B cell (primary cell): ENCODE measurements at regions not wholly inside any gene's neighbourhood (a gene's known extent, or its start where the extent isn't known, plus 50 kb on each side); places are given as distances from the start of the nearest gene placed in this dataset.

Source experiments
- ATAC-seq: fragments of 200-7000 bp; cut with Tn5 transposase; one replicate; pipeline ENCODE4 v1.10.0; 2021; ENCODE audit warnings: low read depth, mild to moderate bottlenecking, moderate number of reproducible peaks, moderate library complexity
- CTCF ChIA-PET: fragments of 350-600 bp; sonication (Branson Sonifier 250); formaldehyde crosslinking; loops from one replicate; lab custom pipeline; 2021; ENCODE audit warnings: antibody characterized with exemption, inconsistent platforms; lab: Charles Lee
- POLR2A ChIA-PET: fragments of 350-600 bp; sonication (Branson Sonifier 250); formaldehyde crosslinking; loops from one replicate; lab custom pipeline; 2021; ENCODE audit warnings: antibody characterized with exemption; lab: Charles Lee
- DNase-seq: peaks from one replicate; pipeline ENCODE4 v3.0.0; 2013
- H2AFZ ChIP-seq: 2 replicates; pipeline ENCODE4 v1.6.1; 2012; ENCODE audit warnings: mild to moderate bottlenecking, low read depth, low read length; ENCODE audit not compliant: insufficient read depth, poor library complexity, severe bottlenecking
- H3K27ac ChIP-seq, 2 donors: 1 replicate in 1 of 2; 2 replicates in 1 of 2; pipeline ENCODE4 v1.5.1; 2012 to 2013; ENCODE audit warnings: low read length in 2 of 2, mild to moderate bottlenecking in 2 of 2, moderate library complexity in 1 of 2
- H3K27me3 ChIP-seq, 4 experiments: fragments of 200-600 bp in 1 of 4; sonication (generic) in 1 of 4; replicated peaks in 1 of 4; 1 replicate in 2 of 4; 2 replicates in 2 of 4; pipeline versions ENCODE4 v1.6.1 to v1.7.0; 2013 to 2016; ENCODE audit warnings: low read length in 3 of 4, mild to moderate bottlenecking in 2 of 4, mixed read lengths in 1 of 4, moderate library complexity in 1 of 4; ENCODE audit not compliant: insufficient read depth in 4 of 4, control insufficient read depth in 3 of 4; ENCODE audit errors: control extremely low read depth in 1 of 4
- H3K36me3 ChIP-seq, 2 experiments: replicated peaks in 1 of 2; 1 replicate in 1 of 2; 2 replicates in 1 of 2; pipeline versions ENCODE4 v1.6.1 to v1.7.1; 2013; ENCODE audit warnings: low read length in 1 of 2; ENCODE audit not compliant: insufficient read depth in 2 of 2, control insufficient read depth in 1 of 2; ENCODE audit errors: control extremely low read depth in 1 of 2, extremely low read depth in 1 of 2
- H3K4me1 ChIP-seq, 2 donors: fragments of 200-600 bp in 1 of 2; sonication (generic) in 1 of 2; 1 replicate in 1 of 2; 2 replicates in 1 of 2; pipeline versions ENCODE4 v1.5.1 to v1.6.1; 2013 to 2017; ENCODE audit warnings: low read length in 2 of 2; ENCODE audit not compliant: control insufficient read depth in 2 of 2, insufficient read depth in 2 of 2
- H3K4me2 ChIP-seq: replicated peaks from 2 replicates; pipeline ENCODE3; 2012; ENCODE audit warnings: mild to moderate bottlenecking, low read depth, low read length; ENCODE audit not compliant: poor library complexity, severe bottlenecking
- H3K4me3 ChIP-seq, 5 experiments: fragments of 200-600 bp in 1 of 5; sonication (generic) in 1 of 5; 1 replicate in 3 of 5; 2 replicates in 2 of 5; pipeline versions ENCODE4 v1.5.1 to v1.7.0; 2011 to 2016; ENCODE audit warnings: low read length in 4 of 5, mild to moderate bottlenecking in 4 of 5, low read depth in 2 of 5, control low read depth in 1 of 5, moderate library complexity in 1 of 5; ENCODE audit not compliant: insufficient read depth in 1 of 5; ENCODE audit errors: control extremely low read depth in 1 of 5, extremely low read depth in 1 of 5
- H3K79me2 ChIP-seq: fragments of 200-600 bp; sonication (generic); one replicate; pipeline ENCODE4 v1.6.0; 2016; ENCODE audit warnings: low read length; ENCODE audit not compliant: control insufficient read depth, insufficient read depth
- H3K9ac ChIP-seq: fragments of 200-600 bp; sonication (generic); 2 replicates; pipeline ENCODE4 v1.6.1; 2017; ENCODE audit warnings: mild to moderate bottlenecking, low read length, moderate library complexity
- H3K9me3 ChIP-seq, 3 donors: one replicate each; pipeline versions ENCODE4 v1.6.1 to v1.7.1; 2013; ENCODE audit warnings: low read length in 2 of 3; ENCODE audit not compliant: control insufficient read depth in 2 of 3, insufficient read depth in 1 of 3; ENCODE audit errors: control extremely low read depth in 1 of 3
- H4K20me1 ChIP-seq: 2 replicates; pipeline ENCODE4 v1.6.0; 2012; ENCODE audit warnings: mild to moderate bottlenecking, low read length; ENCODE audit not compliant: insufficient read depth, control insufficient read depth, poor library complexity, severe bottlenecking
- H3K27ac Mint-ChIP-seq: one replicate; pipeline ENCODE4 v1.8.0; 2021; ENCODE audit warnings: mixed read lengths
- H3K27me3 Mint-ChIP-seq: one replicate; pipeline ENCODE4 v1.8.0; 2021; ENCODE audit warnings: mixed read lengths
- H3K4me1 Mint-ChIP-seq: one replicate; pipeline ENCODE4 v1.8.0; 2021; ENCODE audit warnings: mixed read lengths
- H3K4me3 Mint-ChIP-seq: one replicate; pipeline ENCODE4 v1.8.0; 2021; ENCODE audit warnings: mixed read lengths
- H3K9me3 Mint-ChIP-seq: one replicate; pipeline ENCODE4 v1.8.0; 2022; ENCODE audit warnings: mixed read lengths; ENCODE audit not compliant: insufficient read depth
- CTCF ChIP-seq: fragments of 200-600 bp; IDR thresholded peaks from one replicate; pipeline ENCODE4 v1.8.0; 2022; ENCODE audit warnings: antibody characterized with exemption, mild to moderate bottlenecking
- EZH2 ChIP-seq: IDR thresholded peaks from 2 replicates; pipeline ENCODE4 v1.6.1; 2012; ENCODE audit warnings: borderline replicate concordance, low read depth, mild to moderate bottlenecking, moderate library complexity, low read length; ENCODE audit not compliant: insufficient read depth, poor library complexity, severe bottlenecking
- WGBS: methylation state at CpG from one replicate; pipeline ENCODE4 v1.1.5; 2013; ENCODE audit warnings: missing lambda C conversion rate; ENCODE audit not compliant: insufficient coverage; 5-methylcytosine and 5-hydroxymethylcytosine counted together
- intact Hi-C: fragments of 100-400 bp; cut with micrococcal nuclease; formaldehyde crosslinking; loops from one replicate; pipeline ENCODE4 v1.10.0; 2022

GRCh38 chr5:6178846-6179532 lies 199.4 kb downstream of the MED10 start:
- Histone ChIP-seq H3K27ac (no peak overlapping the region), H3K4me2 (no peak overlapping the region), H3K9me3 (no peaks in the 10 kb centered on the region), H3K9ac (no peak overlapping the region), H3K4me1 (no peaks in the 10 kb centered on the region), H3K4me3 (no peak overlapping the region), H4K20me1 (no peaks in the 10 kb centered on the region), H3K79me2 (no peaks in the 10 kb centered on the region), H3K27me3 (no peaks in the 10 kb centered on the region), H3K36me3 (no peaks in the 10 kb centered on the region), H2AFZ (no peak overlapping the region)
- ChIA-PET CTCF (no interaction called here), POLR2A (no interaction called here)
- WGBS: 100% methylated on average over 2 of the region's 2 CpGs
- ATAC-seq (no peak), DNase-seq (no peak)
- H3K4me1 Mint-ChIP-seq: no peaks in the 10 kb centered on the region
- no peak overlapping the region for H3K27ac Mint-ChIP-seq
- H3K4me3 Mint-ChIP-seq: no peak overlapping the region
- intact Hi-C loops: no loop called here
- H3K27me3 Mint-ChIP-seq: peaks cover 13% of the 10 kb centered on the region
- no peaks in the 10 kb centered on the region for H3K9me3 Mint-ChIP-seq
- TF ChIP-seq CTCF (no peak), EZH2 (no peak)

- POLR2A ChIA-PET: no interaction called here
- Mint-ChIP-seq H3K27ac (no peak overlapping the region), H3K9me3 (no peaks in the 10 kb centered on the region), H3K4me1 (peaks cover under 1% of the 10 kb centered on the region), H3K4me3 (no peak overlapping the region), H3K27me3 (peaks cover 13% of the 10 kb centered on the region)
- TF ChIP-seq CTCF: no peak
- no peak for TF ChIP-seq EZH2
- no peaks in the 10 kb centered on the region for H3K4me1 ChIP-seq
- H3K36me3 ChIP-seq: no peaks in the 10 kb centered on the region
- ATAC-seq (no peak), DNase-seq (no peak)
- intact Hi-C loops: no loop called here
- no peaks in the 10 kb centered on the region for H3K9me3 ChIP-seq
- H3K27ac ChIP-seq: no peak overlapping the region
- H4K20me1 ChIP-seq: no peaks in the 10 kb centered on the region
- H3K9ac ChIP-seq: no peak overlapping the region
- no peak overlapping the region for H3K4me2 ChIP-seq
- no peaks in the 10 kb centered on the region for H3K27me3 ChIP-seq
- no peak overlapping the region for H3K4me3 ChIP-seq
- no peaks in the 10 kb centered on the region for H3K79me2 ChIP-seq
- 75% methylated on average over 2 of the region's 5 CpGs for WGBS
- no peak overlapping the region for H2AFZ ChIP-seq
- CTCF ChIA-PET: no interaction called here
Measured at GRCh38 chr5:6177926-6178325, 200.4 kb downstream of the MED10 start.
